Mesodermal cell (in vitro differentiated cells): ENCODE measurements at regions not wholly inside any gene's neighbourhood (a gene's known extent, or its start where the extent isn't known, plus 50 kb on each side); places are given as distances from the start of the nearest gene placed in this dataset.

Source experiments
- H3K27ac ChIP-seq: 2 replicates; pipeline ENCODE4 v1.7.0; 2013; ENCODE audit warnings: mild to moderate bottlenecking, low read depth, low read length, moderate library complexity; ENCODE audit not compliant: severe bottlenecking
- H3K36me3 ChIP-seq: 2 replicates; pipeline ENCODE4 v1.7.1; 2013; ENCODE audit warnings: mild to moderate bottlenecking, low read length, moderate library complexity; ENCODE audit not compliant: control insufficient read depth, insufficient read depth
- H3K4me1 ChIP-seq: one replicate; pipeline ENCODE4 v1.7.1; 2013; ENCODE audit warnings: mild to moderate bottlenecking, low read length; ENCODE audit not compliant: insufficient read depth, control insufficient read depth, poor library complexity, severe bottlenecking
- H3K4me3 ChIP-seq: 2 replicates; pipeline ENCODE4 v1.7.0; 2013; ENCODE audit warnings: low read length, control low read depth, mild to moderate bottlenecking; ENCODE audit not compliant: insufficient read depth, poor library complexity, severe bottlenecking; ENCODE audit errors: extremely low read depth
- H3K9me3 ChIP-seq: 2 replicates; pipeline ENCODE4 v1.7.1; 2013; ENCODE audit warnings: mild to moderate bottlenecking, low read length, moderate library complexity; ENCODE audit not compliant: control insufficient read depth
- WGBS, 2 experiments: methylation state at CpG; one replicate each; pipeline ENCODE4 v1.1.5; 2013; ENCODE audit warnings: missing lambda C conversion rate in 2 of 2; ENCODE audit not compliant: insufficient coverage in 2 of 2; 5-methylcytosine and 5-hydroxymethylcytosine counted together

GRCh38 chr2:105578166-105578565 is 166.5 kb upstream of the NCK2 start:
- 61 to 71% methylated on average over 3 to 4 of the region's 4 CpGs for WGBS, 2 experiments
- Histone ChIP-seq H3K4me1 (peaks cover 5% of the 10 kb centered on the region), H3K36me3 (no peaks in the 10 kb centered on the region), H3K9me3 (no peaks in the 10 kb centered on the region), H3K4me3 (no peak overlapping the region), H3K27ac (no peak overlapping the region)

- H3K9me3 ChIP-seq, result no peaks in the 10 kb centered on the region
- no peak overlapping the region for H3K27ac ChIP-seq
- 50% methylated on average over 2 of the region's 4 CpGs; no CpG with 5 or more reads in 1 of the 2 experiments for WGBS, 2 experiments
- peaks cover 5% of the 10 kb centered on the region for H3K4me1 ChIP-seq
- no peak overlapping the region for H3K4me3 ChIP-seq
- H3K36me3 ChIP-seq, result no peaks in the 10 kb centered on the region
Measured at GRCh38 chr2:105577762-105578161, 166.9 kb upstream of the NCK2 start.

- Histone ChIP-seq H3K4me1 (peaks cover 5% of the 10 kb centered on the region), H3K36me3 (no peaks in the 10 kb centered on the region), H3K4me3 (no peak overlapping the region), H3K9me3 (no peaks in the 10 kb centered on the region), H3K27ac (peak overlapping the region; percentile 73)
- WGBS, 2 experiments, result 55 to 82% methylated on average over 9 of the region's 12 CpGs
Measured at GRCh38 chr2:105576440-105577241, 168.1 kb upstream of the NCK2 start.

GRCh38 chr2:105576050-105576439 is 168.7 kb upstream of the NCK2 start:
- 41 to 63% methylated on average over 6 to 12 of the region's 13 CpGs for WGBS, 2 experiments
- Histone ChIP-seq H3K4me3 (no peak overlapping the region), H3K4me1 (peaks cover 5% of the 10 kb centered on the region), H3K36me3 (no peaks in the 10 kb centered on the region), H3K9me3 (no peaks in the 10 kb centered on the region), H3K27ac (no peak overlapping the region)

- no peak overlapping the region for H3K27ac ChIP-seq
- H3K4me1 ChIP-seq, result peaks cover 5% of the 10 kb centered on the region
- WGBS, 2 experiments, result 81 to 89% methylated on average over 2 to 7 of the region's 9 CpGs
- no peaks in the 10 kb centered on the region for H3K9me3 ChIP-seq
- H3K4me3 ChIP-seq, result no peak overlapping the region
- no peaks in the 10 kb centered on the region for H3K36me3 ChIP-seq
Measured at GRCh38 chr2:105575499-105576025, 169.2 kb upstream of the NCK2 start.

- no peak overlapping the region for H3K4me3 ChIP-seq
- H3K4me1 ChIP-seq, result peaks cover 5% of the 10 kb centered on the region
- H3K27ac ChIP-seq, result no peak overlapping the region
- 100% methylated on average over 1 of the region's 2 CpGs; no CpG with 5 or more reads in 1 of the 2 experiments for WGBS, 2 experiments
- H3K9me3 ChIP-seq, result no peaks in the 10 kb centered on the region
- no peaks in the 10 kb centered on the region for H3K36me3 ChIP-seq
Measured at GRCh38 chr2:105574796-105575344, 169.8 kb upstream of the NCK2 start.

- Histone ChIP-seq H3K4me1 (peaks cover 5% of the 10 kb centered on the region), H3K9me3 (no peaks in the 10 kb centered on the region), H3K4me3 (no peak overlapping the region), H3K27ac (no peak overlapping the region), H3K36me3 (no peaks in the 10 kb centered on the region)
- WGBS, 2 experiments, result 81 to 96% methylated on average over 2 to 7 of the region's 8 CpGs
Measured at GRCh38 chr2:105573910-105574655, 170.6 kb upstream of the NCK2 start.

GRCh38 chr2:105573490-105573889 is 171.2 kb upstream of the NCK2 start:
- no peak overlapping the region for H3K4me3 ChIP-seq
- H3K36me3 ChIP-seq, result no peaks in the 10 kb centered on the region
- no peaks in the 10 kb centered on the region for H3K9me3 ChIP-seq
- WGBS, 2 experiments, result 79 to 92% methylated on average over 1 to 3 of the region's 5 CpGs
- no peak overlapping the region for H3K27ac ChIP-seq
- H3K4me1 ChIP-seq, result peaks cover 5% of the 10 kb centered on the region

GRCh38 chr2:105571445-105571987 is 172.7 kb upstream of the FHL2 start:
- H3K9me3 ChIP-seq, result no peaks in the 10 kb centered on the region
- WGBS, 2 experiments, result 84 to 89% methylated on average over 3 to 8 of the region's 9 CpGs
- no peak overlapping the region for H3K27ac ChIP-seq
- no peak overlapping the region for H3K4me3 ChIP-seq
- no peaks in the 10 kb centered on the region for H3K36me3 ChIP-seq
- H3K4me1 ChIP-seq, result peaks cover 2% of the 10 kb centered on the region

- H3K4me3 ChIP-seq, result no peak overlapping the region
- WGBS, 2 experiments, result 60 to 95% methylated on average over 1 to 2 of the region's 4 CpGs
- H3K27ac ChIP-seq, result no peak overlapping the region
- H3K4me1 ChIP-seq, result no peaks in the 10 kb centered on the region
- no peaks in the 10 kb centered on the region for H3K9me3 ChIP-seq
- H3K36me3 ChIP-seq, result no peaks in the 10 kb centered on the region
Measured at GRCh38 chr2:105570757-105571156, 171.9 kb upstream of the FHL2 start.
